Right cardiac atrium (tissue), 5 donors: ENCODE measurements at regions not wholly inside any gene's neighbourhood (a gene's known extent, or its start where the extent isn't known, plus 50 kb on each side); places are given as distances from the start of the nearest gene placed in this dataset.

ENCODE experiments used
- ATAC-seq, 2 donors: fragments of 200-7000 bp; cut with Tn5 transposase; one replicate each; pipeline versions ENCODE4 v1.8.0 to v1.9.1; 2020; ENCODE audit warnings: moderate library complexity in 2 of 2, mild to moderate bottlenecking in 1 of 2
- DNase-seq, 3 donors: peaks; one replicate each; pipeline ENCODE4 v3.0.0-alpha.2; 2020
- H3K27ac ChIP-seq: one replicate; pipeline ENCODE4 v1.5.1; 2013; ENCODE audit warnings: mild to moderate bottlenecking, low read length, control low read depth, moderate library complexity
- H3K27me3 ChIP-seq: one replicate; pipeline ENCODE4 v1.6.1; 2013; ENCODE audit not compliant: control insufficient read depth, insufficient read depth
- H3K4me1 ChIP-seq: one replicate; pipeline ENCODE4 v1.6.1; 2013; ENCODE audit warnings: low read length; ENCODE audit not compliant: control insufficient read depth, insufficient read depth
- H3K4me3 ChIP-seq: one replicate; pipeline ENCODE4 v1.5.1; 2013; ENCODE audit warnings: low read length, control low read depth
- H3K9me3 ChIP-seq: one replicate; pipeline ENCODE4 v1.6.1; 2013; ENCODE audit warnings: low read length; ENCODE audit not compliant: control insufficient read depth
- WGBS: extraction: QIAGEN DNeasy Blood & Tissue Kit; methylation state at CpG from one replicate; pipeline ENCODE4 v1.1.7; 2013; 5-methylcytosine and 5-hydroxymethylcytosine counted together
- intact Hi-C, 4 donors: fragments of 100-400 bp; cut with DNase I; formaldehyde crosslinking; loops; one replicate each; pipeline versions ENCODE4 v1.11.0 to v1.14.0; 2022 to 2023
- donor health status: healthy with polysubstance abuse.
- donor health status: DM: no; HTN: yes; CAD: no.
- donor health status: DM: no; HTN: no; CAD: no.
- donor health status: DM: no; HTN: yes; CAD: no; lungs with severe emphysema.
- donor health status: DM: yes; HTN: yes; CAD: no.

GRCh38 chr4:120977435-120977997 lies 55.0 kb upstream of the PRDM5 start:
- Histone ChIP-seq H3K4me1 (no peaks in the 10 kb centered on the region), H3K27ac (no peak overlapping the region), H3K9me3 (no peaks in the 10 kb centered on the region), H3K27me3 (no peaks in the 10 kb centered on the region), H3K4me3 (no peak overlapping the region)
- WGBS, result 74% methylated on average over 2 of the region's 2 CpGs
- DNase-seq (no peak), ATAC-seq (peak in 1 of 2 donors; percentile 31)
- intact Hi-C loops, result no loop called here

GRCh38 chr4:120973207-120973606 lies 50.7 kb upstream of the PRDM5 start:
- Histone ChIP-seq H3K27me3 (no peaks in the 10 kb centered on the region), H3K4me1 (no peaks in the 10 kb centered on the region), H3K27ac (no peak overlapping the region), H3K4me3 (no peak overlapping the region), H3K9me3 (no peaks in the 10 kb centered on the region)
- intact Hi-C loops, result no loop called here
- ATAC-seq, result no peak
- WGBS, result 85% methylated on average over 1 of the region's 1 CpG
- no peak for DNase-seq
